MM.1S (cell line): ENCODE measurements at regions not wholly inside any gene's neighbourhood (a gene's known extent, or its start where the extent isn't known, plus 50 kb on each side); places are given as distances from the start of the nearest gene placed in this dataset.

ENCODE experiments used
- CTCF ChIP-seq: fragments of 300-600 bp; sonication (generic); IDR thresholded peaks from 2 replicates; pipeline ENCODE4 v1.5.1; 2016; ENCODE audit warnings: antibody characterized with exemption, low read length, mixed read lengths
- EZH2 ChIP-seq: fragments of 300-600 bp; sonication (generic); optimal IDR thresholded peaks from 2 replicates; pipeline ENCODE3; 2017; ENCODE audit warnings: low read depth, mild to moderate bottlenecking, antibody characterized with exemption, low read length, mixed read lengths
- EZH2phosphoT487 ChIP-seq: fragments of 300-600 bp; sonication (generic); IDR thresholded peaks from 2 replicates; pipeline ENCODE4 v1.6.1; 2018; ENCODE audit warnings: antibody characterized with exemption, low read length

GRCh38 chr15:88975891-88976290 lies 62.7 kb upstream of the MFGE8 start:
- no peak for TF ChIP-seq CTCF
- TF ChIP-seq EZH2phosphoT487 = no peak
- TF ChIP-seq EZH2 = no peak
